Left lung (tissue), 4 donors: ENCODE measurements at regions not wholly inside any gene's neighbourhood (a gene's known extent, or its start where the extent isn't known, plus 50 kb on each side); places are given as distances from the start of the nearest gene placed in this dataset.

Experiments
- ATAC-seq: fragments of 200-7000 bp; cut with Tn5 transposase; one replicate; pipeline ENCODE4 v1.9.1; 2020; ENCODE audit warnings: moderate library complexity
- DNase-seq, 4 donors: peaks; one replicate each; pipeline ENCODE4 v3.0.0-alpha.2; 2013 to 2020
- H3K27ac ChIP-seq, 2 donors: fragments of 200-600 bp; sonication (generic) in 1 of 2; one replicate each; pipeline versions ENCODE4 v1.5.0 to v1.8.0; 2020 to 2021
- H3K27me3 ChIP-seq, 2 donors: fragments of 200-600 bp; sonication (generic) in 1 of 2; one replicate each; pipeline versions ENCODE4 v1.5.0 to v1.8.0; 2020 to 2021
- H3K36me3 ChIP-seq, 2 donors: fragments of 200-600 bp; sonication (generic) in 1 of 2; one replicate each; pipeline versions ENCODE4 v1.5.0 to v1.8.0; 2020 to 2021
- H3K4me1 ChIP-seq, 2 donors: fragments of 200-600 bp; one replicate each; pipeline ENCODE4 v1.8.0; 2021
- H3K4me3 ChIP-seq, 2 donors: fragments of 200-600 bp; sonication (generic) in 1 of 2; one replicate each; pipeline versions ENCODE4 v1.5.0 to v1.8.0; 2020 to 2021; ENCODE audit warnings: mild to moderate bottlenecking in 1 of 2
- H3K9me3 ChIP-seq, 2 donors: fragments of 200-600 bp; sonication (generic) in 1 of 2; one replicate each; pipeline versions ENCODE4 v1.5.0 to v1.8.0; 2020 to 2021
- intact Hi-C, 2 donors: fragments of 100-400 bp; cut with DNase I; formaldehyde crosslinking; loops; one replicate each; pipeline versions ENCODE4 v1.11.2 to v1.14.2; 2022
- TF ChIP-seq, protein P1 (sequence below), 2 donors: fragments of 200-600 bp; sonication (generic) in 1 of 2; IDR thresholded peaks; one replicate each; pipeline versions ENCODE4 v1.5.0 to v1.8.0; 2021; ENCODE audit warnings: antibody characterized with exemption in 2 of 2
- donor health status: DM: no; HTN: yes; CAD: no.
- donor health status: DM: no; HTN: no; CAD: no.

DNA sequence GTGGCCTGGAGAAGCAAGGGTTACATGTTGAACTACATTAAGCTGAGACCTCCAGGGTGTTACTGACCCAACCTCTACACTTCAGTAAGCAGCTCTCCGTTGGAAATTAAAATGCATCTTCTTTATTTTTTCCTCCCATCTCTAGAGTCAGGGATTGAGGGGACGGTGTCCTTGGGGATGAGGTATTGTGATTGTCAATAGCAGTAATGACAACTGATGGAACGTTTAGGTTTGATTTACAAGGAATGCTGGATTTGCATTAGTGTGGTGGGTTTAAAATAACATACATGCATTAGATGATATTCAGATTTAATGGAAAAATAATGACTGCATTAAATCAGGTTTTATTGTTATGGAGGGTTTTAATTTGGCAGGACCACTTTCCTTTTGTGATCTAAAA lies 82.9 kb upstream of the NTRK2 start:
- Histone ChIP-seq H3K4me1 (no peaks in the 10 kb centered on the region), H3K27me3 (no peaks in the 10 kb centered on the region), H3K9me3 (no peaks in the 10 kb centered on the region), H3K36me3 (no peaks in the 10 kb centered on the region), H3K4me3 (no peak overlapping the region), H3K27ac (no peak overlapping the region)
- ATAC-seq (no peak), DNase-seq (no peak)
- intact Hi-C loops: no loop called here
- TF ChIP-seq, protein P1, sequence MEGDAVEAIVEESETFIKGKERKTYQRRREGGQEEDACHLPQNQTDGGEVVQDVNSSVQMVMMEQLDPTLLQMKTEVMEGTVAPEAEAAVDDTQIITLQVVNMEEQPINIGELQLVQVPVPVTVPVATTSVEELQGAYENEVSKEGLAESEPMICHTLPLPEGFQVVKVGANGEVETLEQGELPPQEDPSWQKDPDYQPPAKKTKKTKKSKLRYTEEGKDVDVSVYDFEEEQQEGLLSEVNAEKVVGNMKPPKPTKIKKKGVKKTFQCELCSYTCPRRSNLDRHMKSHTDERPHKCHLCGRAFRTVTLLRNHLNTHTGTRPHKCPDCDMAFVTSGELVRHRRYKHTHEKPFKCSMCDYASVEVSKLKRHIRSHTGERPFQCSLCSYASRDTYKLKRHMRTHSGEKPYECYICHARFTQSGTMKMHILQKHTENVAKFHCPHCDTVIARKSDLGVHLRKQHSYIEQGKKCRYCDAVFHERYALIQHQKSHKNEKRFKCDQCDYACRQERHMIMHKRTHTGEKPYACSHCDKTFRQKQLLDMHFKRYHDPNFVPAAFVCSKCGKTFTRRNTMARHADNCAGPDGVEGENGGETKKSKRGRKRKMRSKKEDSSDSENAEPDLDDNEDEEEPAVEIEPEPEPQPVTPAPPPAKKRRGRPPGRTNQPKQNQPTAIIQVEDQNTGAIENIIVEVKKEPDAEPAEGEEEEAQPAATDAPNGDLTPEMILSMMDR (IDR thresholded peaks at IDR 0.05): no peak

DNA sequence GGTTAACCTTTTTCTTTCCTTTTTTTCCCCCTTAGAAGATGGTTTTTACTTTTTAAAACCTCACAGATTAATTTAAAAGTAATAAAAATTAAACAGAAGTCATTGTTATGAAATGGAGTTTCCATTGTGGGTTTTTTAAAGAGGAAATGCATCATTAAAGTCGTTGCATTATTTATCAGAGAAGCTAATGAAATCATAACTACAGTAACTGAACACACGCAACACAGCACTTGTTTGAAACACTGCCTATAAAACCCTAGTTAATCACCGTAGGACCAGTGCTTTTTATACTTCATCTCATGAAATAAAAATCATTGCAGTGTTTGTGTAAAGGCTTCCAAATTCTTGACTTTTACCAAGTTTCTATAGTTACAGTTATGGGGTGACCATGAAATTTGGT lies 82.4 kb upstream of the NTRK2 start:
- Histone ChIP-seq H3K27me3 (no peaks in the 10 kb centered on the region), H3K27ac (no peak overlapping the region), H3K4me1 (no peaks in the 10 kb centered on the region), H3K9me3 (no peaks in the 10 kb centered on the region), H3K4me3 (no peak overlapping the region), H3K36me3 (no peaks in the 10 kb centered on the region)
- ATAC-seq: no peak
- intact Hi-C loops: no loop called here
- no peak for DNase-seq
- TF ChIP-seq, protein P1 (IDR thresholded peaks at IDR 0.05): no peak

DNA sequence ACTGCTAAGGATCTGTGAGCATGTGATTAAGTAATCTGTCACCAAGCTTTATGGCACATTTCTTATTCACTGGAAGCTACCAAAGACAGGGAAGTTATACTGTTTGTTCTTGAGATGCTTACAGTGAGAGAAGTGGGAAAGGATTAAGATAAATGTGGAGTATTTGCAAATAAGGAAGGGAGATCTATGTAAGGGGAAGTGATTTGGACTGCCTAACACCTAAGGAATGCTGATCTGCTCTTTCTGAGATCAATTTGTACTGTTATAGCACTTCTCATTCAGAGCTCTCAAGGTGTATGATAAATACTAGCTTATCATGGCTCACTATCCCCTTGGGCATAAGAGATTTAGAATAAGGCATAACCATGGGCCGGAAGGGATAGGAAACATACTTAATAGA lies 80.0 kb upstream of the NTRK2 start:
- Histone ChIP-seq H3K4me3 (no peak overlapping the region), H3K4me1 (no peaks in the 10 kb centered on the region), H3K27ac (no peak overlapping the region), H3K36me3 (no peaks in the 10 kb centered on the region), H3K27me3 (no peaks in the 10 kb centered on the region), H3K9me3 (no peaks in the 10 kb centered on the region)
- ATAC-seq (peak; percentile 53), DNase-seq (no peak)
- TF ChIP-seq, protein P1 (IDR thresholded peaks at IDR 0.05): no peak
- intact Hi-C loops: no loop called here

DNA sequence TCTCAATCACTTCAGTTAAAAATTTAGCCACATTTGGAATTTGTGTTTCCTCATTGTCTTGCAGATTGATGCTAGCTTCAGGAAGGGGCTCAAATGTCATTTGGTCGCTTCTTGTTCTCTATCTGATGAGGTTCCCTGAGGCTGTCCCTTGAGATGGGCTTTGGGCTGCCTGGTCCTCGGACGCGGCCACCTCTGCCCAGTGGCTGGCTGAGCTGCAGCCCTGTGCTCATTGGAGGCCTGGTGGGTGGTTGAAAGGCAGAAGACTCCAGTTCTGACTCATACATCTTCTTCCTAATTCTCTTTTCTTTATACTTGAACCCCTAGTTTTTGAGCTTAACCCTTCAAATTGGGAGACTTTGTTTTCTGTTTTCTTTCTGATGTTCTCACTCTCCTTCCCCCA lies 78.8 kb upstream of the NTRK2 start:
- Histone ChIP-seq H3K36me3 (no peaks in the 10 kb centered on the region), H3K4me3 (no peak overlapping the region), H3K4me1 (no peaks in the 10 kb centered on the region), H3K27me3 (no peaks in the 10 kb centered on the region), H3K9me3 (no peaks in the 10 kb centered on the region), H3K27ac (no peak overlapping the region)
- ATAC-seq (no peak), DNase-seq (no peak)
- TF ChIP-seq, protein P1 (IDR thresholded peaks at IDR 0.05): no peak
- intact Hi-C loops: no loop called here

DNA sequence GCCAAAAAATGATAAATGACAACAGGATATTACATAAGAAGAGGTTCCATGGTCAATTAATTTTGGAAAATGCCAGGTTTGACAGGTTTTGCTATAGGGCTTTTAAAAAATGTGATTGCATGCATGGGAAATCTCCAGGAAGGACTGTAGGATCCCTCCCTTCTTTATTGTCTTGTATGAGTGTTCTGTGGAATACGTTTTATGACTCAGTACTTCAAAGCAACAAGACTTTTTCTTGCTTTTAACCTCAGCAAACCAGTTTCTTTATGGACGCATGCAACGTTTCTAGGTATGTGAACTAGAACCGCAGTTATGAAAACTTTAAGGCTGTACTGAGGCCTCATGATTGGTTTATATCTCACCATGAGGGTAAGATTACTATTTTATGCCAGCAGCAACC lies 76.6 kb upstream of the NTRK2 start:
- H3K4me1 ChIP-seq: no peaks in the 10 kb centered on the region
- H3K27me3 ChIP-seq: no peaks in the 10 kb centered on the region
- H3K4me3 ChIP-seq: no peak overlapping the region
- H3K27ac ChIP-seq: no peak overlapping the region
- intact Hi-C loops: no loop called here
- ATAC-seq: no peak
- H3K9me3 ChIP-seq: no peaks in the 10 kb centered on the region
- DNase-seq: no peak
- H3K36me3 ChIP-seq: no peaks in the 10 kb centered on the region
- TF ChIP-seq, protein P1 (IDR thresholded peaks at IDR 0.05): no peak
